H1 (cell line): ENCODE measurements at regions not wholly inside any gene's neighbourhood (a gene's known extent, or its start where the extent isn't known, plus 50 kb on each side); places are given as distances from the start of the nearest gene placed in this dataset.

Experiments
- CHD7 ChIP-seq: fragments of 300-600 bp; sonication (generic); IDR thresholded peaks from 2 replicates; pipeline ENCODE4 v1.7.1; 2012; ENCODE audit warnings: low read length, moderate library complexity, mild to moderate bottlenecking, inconsistent platforms; ENCODE audit not compliant: insufficient replicate concordance
- GABPA ChIP-seq: IDR thresholded peaks from 2 replicates; pipeline ENCODE4 v1.6.1; 2011; ENCODE audit warnings: mild to moderate bottlenecking, low read length, moderate library complexity, borderline replicate concordance; ENCODE audit not compliant: insufficient read depth
- SRF ChIP-seq: IDR thresholded peaks from 2 replicates; pipeline ENCODE4 v1.6.1; 2011; ENCODE audit warnings: mild to moderate bottlenecking, low read depth, low read length, moderate library complexity

- TF ChIP-seq CHD7 (no peak), SRF (no peak), GABPA (no peak)
These were observed 258.7 kb upstream of the AJAP1 start (continued) for GRCh38 chr1:4395676-4396075.
